PFSK-1 (cell line): ENCODE measurements at regions not wholly inside any gene's neighbourhood (a gene's known extent, or its start where the extent isn't known, plus 50 kb on each side); places are given as distances from the start of the nearest gene placed in this dataset.

ENCODE experiments used
- POLR2AphosphoS5 ChIP-seq: IDR thresholded peaks from 2 replicates; pipeline ENCODE4 v1.6.1; 2012; ENCODE audit warnings: low read depth, mild to moderate bottlenecking, control low read depth, low read length, moderate library complexity
- SIN3A ChIP-seq: IDR thresholded peaks from 2 replicates; pipeline ENCODE4 v1.6.1; 2012; ENCODE audit warnings: mild to moderate bottlenecking, low read length, moderate library complexity, borderline replicate concordance; ENCODE audit not compliant: insufficient read depth
- TAF1 ChIP-seq: IDR thresholded peaks from 2 replicates; pipeline ENCODE4 v1.6.1; 2012; ENCODE audit warnings: low read length, control low read depth, borderline replicate concordance; ENCODE audit not compliant: insufficient read depth

DNA sequence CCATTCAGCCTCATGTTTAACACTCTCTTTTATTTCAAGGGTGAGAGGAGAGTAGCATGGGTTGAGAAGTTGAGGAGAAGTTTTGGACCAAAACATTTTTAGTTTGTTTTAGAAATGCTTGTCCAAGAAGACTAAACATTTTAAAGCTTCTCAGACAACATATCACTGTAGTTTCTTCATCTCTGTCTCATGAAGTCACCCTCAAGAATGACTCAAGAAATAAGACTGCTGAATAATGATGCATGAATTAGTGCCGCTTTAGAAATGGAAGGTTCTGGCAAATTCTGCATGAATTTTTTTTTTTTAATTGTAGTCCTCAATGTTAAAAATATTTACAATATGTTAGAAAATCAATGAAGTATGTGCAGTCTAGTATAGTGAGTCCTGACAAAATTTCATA lies 422.7 kb upstream of the ARGLU1 start:
- no peak for TF ChIP-seq POLR2AphosphoS5
- TF ChIP-seq TAF1 = no peak
- no peak for TF ChIP-seq SIN3A
